SK-N-SH treated with all-trans-retinoic acid at 6 μM for 48 hours (cell line): ENCODE measurements at regions not wholly inside any gene's neighbourhood (a gene's known extent, or its start where the extent isn't known, plus 50 kb on each side); places are given as distances from the start of the nearest gene placed in this dataset.

Experiments
- ATAC-seq: fragments of 200-7000 bp; cut with Tn5 transposase; 3 replicates; pipeline ENCODE4 v1.9.1; 2020; ENCODE audit warnings: mild to moderate bottlenecking, moderate library complexity
- ARNTL ChIP-seq: fragments of 450-650 bp; formaldehyde crosslinking; IDR thresholded peaks from 2 replicates; pipeline ENCODE4 v1.5.0; 2020; ENCODE audit warnings: low read depth, mild to moderate bottlenecking, moderate library complexity, borderline replicate concordance
- BACH2 ChIP-seq: fragments of 250-450 bp; sonication (Bioruptor Pico); IDR thresholded peaks from 2 replicates; pipeline ENCODE4 v1.9.0; 2021; ENCODE audit warnings: mild to moderate bottlenecking, borderline replicate concordance
- CSDC2 ChIP-seq: fragments of 250-450 bp; sonication (Bioruptor Pico); IDR thresholded peaks from 2 replicates; pipeline ENCODE4 v1.5.0; 2020; ENCODE audit warnings: mild to moderate bottlenecking, moderate library complexity
- ESRRG ChIP-seq: fragments of 250-450 bp; sonication (Bioruptor Pico); IDR thresholded peaks from 2 replicates; pipeline ENCODE4 v1.6.1; 2021; ENCODE audit warnings: mild to moderate bottlenecking
- GLIS3 ChIP-seq: fragments of 250-450 bp; sonication (Bioruptor Pico); IDR thresholded peaks from 2 replicates; pipeline ENCODE4 v1.5.0; 2020; ENCODE audit warnings: mild to moderate bottlenecking, moderate library complexity
- ISL1 ChIP-seq: fragments of 250-450 bp; sonication (Bioruptor Pico); IDR thresholded peaks from 2 replicates; pipeline ENCODE4 v2.1.2; 2022; ENCODE audit warnings: mild to moderate bottlenecking, moderate library complexity
- OSR1 ChIP-seq: fragments of 250-450 bp; sonication (Bioruptor Pico); IDR thresholded peaks from 2 replicates; pipeline ENCODE4 v1.8.0; 2022; ENCODE audit warnings: moderate library complexity, mild to moderate bottlenecking, inconsistent platforms
- PPARA ChIP-seq: fragments of 250-450 bp; sonication (Bioruptor Pico); IDR thresholded peaks from 2 replicates; pipeline ENCODE4 v1.5.0; 2020; ENCODE audit warnings: mild to moderate bottlenecking, borderline replicate concordance
- SNAI2 ChIP-seq: fragments of 250-450 bp; sonication (Bioruptor Pico); IDR thresholded peaks from 2 replicates; pipeline ENCODE4 v1.5.0; 2020; ENCODE audit warnings: mild to moderate bottlenecking, moderate library complexity
- TOX ChIP-seq: fragments of 250-450 bp; sonication (Bioruptor Pico); IDR thresholded peaks from 2 replicates; pipeline ENCODE4 v1.8.0; 2021; ENCODE audit warnings: mild to moderate bottlenecking, moderate library complexity, borderline replicate concordance
- ZC3H10 ChIP-seq: fragments of 250-450 bp; sonication (Bioruptor Pico); IDR thresholded peaks from 2 replicates; pipeline ENCODE4 v1.5.1; 2021; ENCODE audit warnings: mild to moderate bottlenecking, moderate library complexity
- ZFP3 ChIP-seq: fragments of 250-450 bp; sonication (Bioruptor Pico); IDR thresholded peaks from 2 replicates; pipeline ENCODE4 v1.5.0; 2020; ENCODE audit warnings: mild to moderate bottlenecking, moderate library complexity
- ZNF565 ChIP-seq: fragments of 450-650 bp; formaldehyde crosslinking; conservative IDR thresholded peaks from 2 replicates; pipeline ENCODE4 v1.5.0; 2020; ENCODE audit warnings: low read depth, mild to moderate bottlenecking, moderate library complexity
- ZNF70 ChIP-seq: fragments of 450-650 bp; formaldehyde crosslinking; IDR thresholded peaks from 2 replicates; pipeline ENCODE4 v1.5.0; 2020; ENCODE audit warnings: mild to moderate bottlenecking, moderate library complexity
- ZNF8 ChIP-seq: fragments of 450-650 bp; formaldehyde crosslinking; IDR thresholded peaks from 2 replicates; pipeline ENCODE4 v1.5.0; 2020; ENCODE audit warnings: mild to moderate bottlenecking, moderate library complexity
- TF ChIP-seq, protein P1 (sequence below): fragments of 250-450 bp; sonication (Bioruptor Pico); IDR thresholded peaks from 2 replicates; pipeline ENCODE4 v1.8.0; 2021; ENCODE audit warnings: low read depth, mild to moderate bottlenecking, moderate library complexity, borderline replicate concordance
- TF ChIP-seq, protein P2 (sequence below): fragments of 250-450 bp; sonication (Bioruptor Pico); IDR thresholded peaks from 2 replicates; pipeline ENCODE4 v1.5.1; 2020; ENCODE audit warnings: low read depth, mild to moderate bottlenecking, moderate library complexity
- TF ChIP-seq, protein P3 (sequence below): fragments of 250-450 bp; sonication (Bioruptor Pico); IDR thresholded peaks from 2 replicates; pipeline ENCODE4 v1.5.0; 2020; ENCODE audit warnings: mild to moderate bottlenecking, moderate library complexity

DNA sequence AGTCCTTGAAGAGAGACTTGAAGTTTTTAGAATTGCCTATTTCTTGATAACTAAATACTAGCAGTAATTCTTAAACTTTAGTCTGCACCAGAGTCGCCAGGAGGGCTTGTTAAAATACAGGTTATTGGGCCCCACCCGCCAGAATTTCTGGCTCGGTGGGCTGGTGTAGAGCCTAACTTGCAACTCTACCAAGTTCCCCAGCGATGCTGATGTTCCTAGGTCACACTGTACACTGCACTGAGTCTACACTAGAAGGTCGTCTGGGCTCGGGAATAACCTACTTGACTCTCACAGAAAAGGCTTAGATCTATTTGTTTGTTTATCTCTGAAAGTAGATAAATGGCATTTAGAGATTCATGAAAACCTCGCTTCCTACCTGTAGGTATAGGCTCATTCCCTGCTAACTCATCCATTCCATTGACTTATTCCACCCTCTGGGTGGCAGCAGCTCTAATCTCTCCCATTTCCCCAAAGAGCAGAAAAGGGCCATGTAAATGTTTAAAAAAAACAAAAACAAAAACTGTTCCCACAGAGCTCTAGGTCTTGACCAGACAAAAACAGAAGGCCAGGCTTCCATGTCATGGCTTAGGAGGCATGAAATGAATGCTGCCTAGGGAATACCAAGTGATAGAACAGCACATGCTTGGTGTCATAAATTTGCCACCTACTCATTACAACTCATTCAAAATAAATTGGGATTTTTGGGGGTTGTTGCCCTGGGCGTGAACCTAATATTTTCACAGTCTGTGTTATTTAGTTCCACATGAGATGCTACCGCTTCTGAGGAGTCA is 292.1 kb downstream of the ADGB start:
- peak; percentile 34; the same call in 1 of the 3 replicates for ATAC-seq
- TF ChIP-seq PPARA (CRISPR knock-in tag) (no peak), ARNTL (CRISPR knock-in tag) (no peak), ZC3H10 (CRISPR knock-in tag) (no peak), ZNF70 (no peak), OSR1 (CRISPR knock-in tag) (no peak), ZFP3 (no peak), BACH2 (no peak), ESRRG (CRISPR knock-in tag) (no peak), ZNF8 (CRISPR knock-in tag) (no peak)
- TF ChIP-seq, protein P1, sequence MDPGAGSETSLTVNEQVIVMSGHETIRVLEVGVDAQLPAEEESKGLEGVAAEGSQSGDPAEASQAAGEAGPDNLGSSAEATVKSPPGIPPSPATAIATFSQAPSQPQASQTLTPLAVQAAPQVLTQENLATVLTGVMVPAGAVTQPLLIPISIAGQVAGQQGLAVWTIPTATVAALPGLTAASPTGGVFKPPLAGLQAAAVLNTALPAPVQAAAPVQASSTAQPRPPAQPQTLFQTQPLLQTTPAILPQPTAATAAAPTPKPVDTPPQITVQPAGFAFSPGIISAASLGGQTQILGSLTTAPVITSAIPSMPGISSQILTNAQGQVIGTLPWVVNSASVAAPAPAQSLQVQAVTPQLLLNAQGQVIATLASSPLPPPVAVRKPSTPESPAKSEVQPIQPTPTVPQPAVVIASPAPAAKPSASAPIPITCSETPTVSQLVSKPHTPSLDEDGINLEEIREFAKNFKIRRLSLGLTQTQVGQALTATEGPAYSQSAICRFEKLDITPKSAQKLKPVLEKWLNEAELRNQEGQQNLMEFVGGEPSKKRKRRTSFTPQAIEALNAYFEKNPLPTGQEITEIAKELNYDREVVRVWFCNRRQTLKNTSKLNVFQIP, result no peak
- TF ChIP-seq, protein P2, sequence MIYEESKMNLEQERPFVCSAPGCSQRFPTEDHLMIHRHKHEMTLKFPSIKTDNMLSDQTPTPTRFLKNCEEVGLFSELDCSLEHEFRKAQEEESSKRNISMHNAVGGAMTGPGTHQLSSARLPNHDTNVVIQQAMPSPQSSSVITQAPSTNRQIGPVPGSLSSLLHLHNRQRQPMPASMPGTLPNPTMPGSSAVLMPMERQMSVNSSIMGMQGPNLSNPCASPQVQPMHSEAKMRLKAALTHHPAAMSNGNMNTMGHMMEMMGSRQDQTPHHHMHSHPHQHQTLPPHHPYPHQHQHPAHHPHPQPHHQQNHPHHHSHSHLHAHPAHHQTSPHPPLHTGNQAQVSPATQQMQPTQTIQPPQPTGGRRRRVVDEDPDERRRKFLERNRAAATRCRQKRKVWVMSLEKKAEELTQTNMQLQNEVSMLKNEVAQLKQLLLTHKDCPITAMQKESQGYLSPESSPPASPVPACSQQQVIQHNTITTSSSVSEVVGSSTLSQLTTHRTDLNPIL (CRISPR knock-in tag), result no peak

DNA sequence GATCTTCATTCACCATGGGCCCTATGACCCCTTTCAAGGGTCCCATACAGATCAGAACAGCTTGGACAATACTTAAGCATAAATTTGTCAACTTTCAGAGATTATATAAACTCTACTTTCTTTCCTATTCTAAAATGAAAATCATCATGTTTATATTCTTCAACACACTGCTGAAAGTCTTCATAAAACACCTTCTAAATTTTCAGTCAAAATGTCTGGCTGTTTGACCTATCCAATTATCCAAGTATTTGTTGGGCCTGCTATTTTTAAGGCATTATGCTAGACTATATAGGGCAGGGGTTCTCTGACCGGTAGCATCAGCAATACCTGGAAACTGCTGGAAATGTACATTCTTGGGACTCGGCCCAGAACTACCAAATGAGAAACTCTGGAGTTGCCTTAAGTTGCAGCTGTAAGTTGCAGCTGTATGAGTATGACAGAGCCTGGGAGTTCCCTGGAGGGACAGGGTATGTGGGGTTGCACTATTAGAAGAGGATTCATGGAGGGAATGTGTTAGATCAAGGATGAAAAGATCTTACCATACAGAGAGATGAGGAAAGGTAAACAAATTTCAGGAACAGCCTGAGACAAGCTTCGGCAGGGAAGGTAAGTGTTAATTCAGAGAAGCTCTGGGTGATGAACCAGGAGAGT is 293.0 kb downstream of the ADGB start:
- peak; percentile 42 for ATAC-seq

DNA sequence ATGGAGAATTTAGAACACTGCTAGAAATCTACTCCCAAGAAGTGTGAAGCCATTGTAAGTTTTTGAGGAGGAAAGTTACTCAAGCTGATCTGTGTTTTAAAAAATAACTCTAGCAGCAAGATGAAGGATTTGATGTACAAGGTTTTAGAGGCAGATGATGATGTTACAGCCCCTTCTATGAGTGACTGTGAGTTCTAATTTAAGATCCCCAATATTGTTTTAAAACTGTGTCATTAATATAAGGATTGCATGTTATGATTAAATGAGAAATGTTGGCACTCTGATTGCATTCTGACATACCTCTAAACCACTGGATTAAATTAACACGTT is 293.5 kb downstream of the ADGB start:
- no peak for TF ChIP-seq SNAI2 (CRISPR knock-in tag)
- peak; percentile 41 for TF ChIP-seq ISL1
- peak; percentile 59 for ATAC-seq

More for the DNA sequence above, 293.0 kb downstream of the ADGB start:
- TF ChIP-seq ZNF565 (CRISPR knock-in tag) (no peak), CSDC2 (CRISPR knock-in tag) (no peak), TOX (no peak), ESRRG (CRISPR knock-in tag) (no peak), ARNTL (CRISPR knock-in tag) (no peak), GLIS3 (CRISPR knock-in tag) (no peak), ZFP3 (no peak), ISL1 (no peak), ZNF70 (no peak), ZNF8 (CRISPR knock-in tag) (no peak), BACH2 (no peak), PPARA (CRISPR knock-in tag) (no peak)
- TF ChIP-seq, protein P3, sequence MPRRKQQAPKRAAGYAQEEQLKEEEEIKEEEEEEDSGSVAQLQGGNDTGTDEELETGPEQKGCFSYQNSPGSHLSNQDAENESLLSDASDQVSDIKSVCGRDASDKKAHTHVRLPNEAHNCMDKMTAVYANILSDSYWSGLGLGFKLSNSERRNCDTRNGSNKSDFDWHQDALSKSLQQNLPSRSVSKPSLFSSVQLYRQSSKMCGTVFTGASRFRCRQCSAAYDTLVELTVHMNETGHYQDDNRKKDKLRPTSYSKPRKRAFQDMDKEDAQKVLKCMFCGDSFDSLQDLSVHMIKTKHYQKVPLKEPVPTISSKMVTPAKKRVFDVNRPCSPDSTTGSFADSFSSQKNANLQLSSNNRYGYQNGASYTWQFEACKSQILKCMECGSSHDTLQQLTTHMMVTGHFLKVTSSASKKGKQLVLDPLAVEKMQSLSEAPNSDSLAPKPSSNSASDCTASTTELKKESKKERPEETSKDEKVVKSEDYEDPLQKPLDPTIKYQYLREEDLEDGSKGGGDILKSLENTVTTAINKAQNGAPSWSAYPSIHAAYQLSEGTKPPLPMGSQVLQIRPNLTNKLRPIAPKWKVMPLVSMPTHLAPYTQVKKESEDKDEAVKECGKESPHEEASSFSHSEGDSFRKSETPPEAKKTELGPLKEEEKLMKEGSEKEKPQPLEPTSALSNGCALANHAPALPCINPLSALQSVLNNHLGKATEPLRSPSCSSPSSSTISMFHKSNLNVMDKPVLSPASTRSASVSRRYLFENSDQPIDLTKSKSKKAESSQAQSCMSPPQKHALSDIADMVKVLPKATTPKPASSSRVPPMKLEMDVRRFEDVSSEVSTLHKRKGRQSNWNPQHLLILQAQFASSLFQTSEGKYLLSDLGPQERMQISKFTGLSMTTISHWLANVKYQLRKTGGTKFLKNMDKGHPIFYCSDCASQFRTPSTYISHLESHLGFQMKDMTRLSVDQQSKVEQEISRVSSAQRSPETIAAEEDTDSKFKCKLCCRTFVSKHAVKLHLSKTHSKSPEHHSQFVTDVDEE, result no peak
- TF ChIP-seq, protein P2 (CRISPR knock-in tag), result no peak

DNA sequence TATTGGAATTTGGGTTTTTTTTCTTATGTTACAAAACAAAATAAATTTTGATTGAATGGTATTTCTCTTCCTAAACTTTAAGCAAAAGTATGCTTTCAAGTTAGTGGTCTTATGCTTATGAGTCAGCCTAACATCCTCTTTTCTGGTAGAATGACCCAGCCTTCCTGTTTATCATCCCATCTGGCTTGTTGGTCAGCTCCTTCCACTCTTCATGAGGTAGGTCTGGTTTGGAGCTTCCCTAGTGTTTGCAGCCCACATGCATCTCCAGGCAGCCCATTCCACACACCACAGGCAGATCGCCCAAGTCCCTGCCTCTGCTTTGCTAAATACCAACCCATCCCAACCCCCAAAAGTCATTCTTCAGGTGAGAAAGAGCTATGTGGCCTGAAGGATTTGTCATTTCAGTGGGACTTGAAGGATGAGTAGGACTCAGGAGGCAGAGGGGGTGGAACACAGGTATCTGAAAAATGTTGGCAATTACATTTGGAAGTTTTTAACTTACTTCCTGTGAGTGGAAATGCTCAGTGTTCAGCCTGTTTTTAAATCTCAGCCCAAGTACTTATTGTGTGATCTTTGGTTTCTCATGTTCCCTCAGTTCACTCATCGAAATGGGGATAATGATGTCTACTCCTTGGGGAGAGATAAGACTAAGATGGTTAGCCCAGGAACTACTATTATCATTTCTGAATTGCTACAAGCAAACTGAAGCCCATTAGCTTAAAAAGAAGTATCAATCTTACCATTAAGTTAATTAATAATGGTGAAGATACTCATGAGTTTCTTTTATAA is 294.0 kb downstream of the ADGB start:
- ATAC-seq, result peak; percentile 89
- 0 out of 2 replicates have a peak, but pooled peaks have one; percentile 30 for TF ChIP-seq ZC3H10 (CRISPR knock-in tag)
- TF ChIP-seq, protein P3, result no peak
